Transverse colon (tissue), 4 donors: ENCODE measurements at regions not wholly inside any gene's neighbourhood (a gene's known extent, or its start where the extent isn't known, plus 50 kb on each side); places are given as distances from the start of the nearest gene placed in this dataset.

Experiments used
- DNase-seq: peaks from one replicate; pipeline ENCODE4 v3.0.0-alpha.2; 2019
- H3K27ac ChIP-seq, 4 donors: fragments of 200-600 bp; sonication (generic); 2 replicates each; pipeline ENCODE4 v1.5.1; 2016 to 2018; ENCODE audit warnings: inconsistent platforms in 4 of 4
- H3K27me3 ChIP-seq: fragments of 200-600 bp; sonication (generic); 2 replicates; pipeline ENCODE4 v1.5.1; 2017; ENCODE audit warnings: inconsistent platforms
- H3K36me3 ChIP-seq, 4 donors: fragments of 200-600 bp; sonication (generic); 2 replicates each; pipeline ENCODE4 v1.5.1; 2017 to 2019; ENCODE audit warnings: inconsistent platforms in 4 of 4
- H3K4me1 ChIP-seq, 4 donors: fragments of 200-600 bp; sonication (generic); 2 replicates each; pipeline ENCODE4 v1.5.1; 2017 to 2020; ENCODE audit warnings: inconsistent platforms in 4 of 4
- H3K4me3 ChIP-seq, 4 donors: fragments of 200-600 bp; sonication (generic); 1 replicate in 1 of 4; 2 replicates in 3 of 4; pipeline versions ENCODE4 v1.5.1 to v1.6.1; 2017 to 2019; ENCODE audit warnings: inconsistent platforms in 4 of 4
- H3K9me3 ChIP-seq, 2 donors: fragments of 200-600 bp; sonication (generic); 2 replicates each; pipeline ENCODE4 v1.5.1; 2017 to 2019; ENCODE audit warnings: inconsistent platforms in 2 of 2
- CTCF ChIP-seq, 5 experiments: fragments of 200-600 bp in 3 of 5; fragments of 450-650 bp in 2 of 5; sonication (generic) in 3 of 5; IDR thresholded peaks; 1 replicate in 2 of 5; 2 replicates in 3 of 5; pipeline ENCODE4 v1.5.1; 2016 to 2017; ENCODE audit warnings: antibody characterized with exemption in 5 of 5, inconsistent platforms in 3 of 5, mild to moderate bottlenecking in 2 of 5, moderate library complexity in 1 of 5
- EP300 ChIP-seq: sonication (generic); formaldehyde crosslinking; IDR thresholded peaks from one replicate; pipeline ENCODE4 v1.6.1; 2017; ENCODE audit warnings: antibody characterized with exemption, low read depth
- POLR2A ChIP-seq: fragments of 450-650 bp; IDR thresholded peaks from one replicate; pipeline ENCODE4 v1.6.1; 2016; ENCODE audit warnings: antibody characterized with exemption, mild to moderate bottlenecking, moderate library complexity
- POLR2AphosphoS5 ChIP-seq, 3 donors: sonication (generic); formaldehyde crosslinking; IDR thresholded peaks; one replicate each; pipeline ENCODE4 v1.6.1; 2016; ENCODE audit warnings: antibody characterized with exemption in 3 of 3
- WGBS, 2 donors: methylation state at CpG; one replicate each; pipeline ENCODE4 v1.1.5; 2018; ENCODE audit warnings: low coverage in 1 of 2; 5-methylcytosine and 5-hydroxymethylcytosine counted together
- in situ Hi-C, 4 donors: fragments of 200-750 bp; cut with MboI; loops; one replicate each; pipeline versions ENCODE4 v1.15.0 to v1.15.1; 2017; ENCODE audit warnings: low sequenced_read_pairs in 3 of 4, low pct_ligation_motif_present in 1 of 4, low pct_unique_long_range_greater_than_20kb in 1 of 4
- intact Hi-C: fragments of 100-400 bp; cut with DNase I; formaldehyde crosslinking; loops from one replicate; pipeline ENCODE4 v1.15.1; 2023; ENCODE audit warnings: low total_unique reads

- no peak overlapping the region for H3K27ac ChIP-seq
- 76 to 78% methylated on average over 5 to 6 of the region's 6 CpGs for WGBS, 2 donors
- TF ChIP-seq CTCF (IDR thresholded peaks at IDR 0.05) (no peak), EP300 (no peak), POLR2AphosphoS5 (IDR thresholded peaks at IDR 0.05) (no peak), POLR2A (no peak)
- DNase-seq = no peak
- no peaks in the 10 kb centered on the region for H3K27me3 ChIP-seq
- H3K9me3 ChIP-seq = no peaks in the 10 kb centered on the region
- H3K4me1 ChIP-seq = no peaks in the 10 kb centered on the region
- in situ Hi-C loops = no loop called here
- no peak overlapping the region for H3K4me3 ChIP-seq
- intact Hi-C loops = no loop called here
- no peaks in the 10 kb centered on the region for H3K36me3 ChIP-seq
These were observed 659.1 kb downstream of the IRX1 start for GRCh38 chr5:4254736-4255135.

GRCh38 chr5:4255441-4255840, 659.8 kb downstream of the IRX1 start:
- no peaks in the 10 kb centered on the region for H3K27me3 ChIP-seq
- DNase-seq = no peak
- no peak overlapping the region for H3K4me3 ChIP-seq
- TF ChIP-seq POLR2AphosphoS5 (IDR thresholded peaks at IDR 0.05) (no peak), EP300 (no peak), POLR2A (no peak), CTCF (IDR thresholded peaks at IDR 0.05) (no peak)
- no peak overlapping the region for H3K27ac ChIP-seq
- in situ Hi-C loops = no loop called here
- 85 to 89% methylated on average over 4 of the region's 4 CpGs for WGBS, 2 donors
- no peaks in the 10 kb centered on the region for H3K4me1 ChIP-seq
- H3K36me3 ChIP-seq = no peaks in the 10 kb centered on the region
- intact Hi-C loops = no loop called here
- H3K9me3 ChIP-seq = no peaks in the 10 kb centered on the region

- Histone ChIP-seq H3K4me3 (no peak overlapping the region), H3K9me3 (no peaks in the 10 kb centered on the region), H3K36me3 (no peaks in the 10 kb centered on the region), H3K27ac (no peak overlapping the region), H3K27me3 (no peaks in the 10 kb centered on the region), H3K4me1 (no peaks in the 10 kb centered on the region)
- in situ Hi-C loops = no loop called here
- TF ChIP-seq POLR2AphosphoS5 (IDR thresholded peaks at IDR 0.05) = no peak
- no peak for TF ChIP-seq EP300
- TF ChIP-seq POLR2A = no peak
- TF ChIP-seq CTCF (IDR thresholded peaks at IDR 0.05) = no peak
- DNase-seq = no peak
- 78 to 91% methylated on average over 4 of the region's 4 CpGs for WGBS, 2 donors
- intact Hi-C loops = no loop called here
These were observed 662.5 kb downstream of the IRX1 start for GRCh38 chr5:4258170-4258569.

- H3K4me3 ChIP-seq = no peak overlapping the region
- in situ Hi-C loops = no loop called here
- no peak overlapping the region for H3K27ac ChIP-seq
- no peak for DNase-seq
- H3K4me1 ChIP-seq = no peaks in the 10 kb centered on the region
- intact Hi-C loops = no loop called here
- 88 to 91% methylated on average over 2 of the region's 2 CpGs for WGBS, 2 donors
- no peaks in the 10 kb centered on the region for H3K27me3 ChIP-seq
- TF ChIP-seq CTCF (IDR thresholded peaks at IDR 0.05) = no peak
- no peak for TF ChIP-seq EP300
- TF ChIP-seq POLR2AphosphoS5 (IDR thresholded peaks at IDR 0.05) = no peak
- TF ChIP-seq POLR2A = no peak
- H3K9me3 ChIP-seq = no peaks in the 10 kb centered on the region
- no peaks in the 10 kb centered on the region for H3K36me3 ChIP-seq
These were observed 675.6 kb downstream of the IRX1 start for GRCh38 chr5:4271193-4271592.
